A549 (cell line): ENCODE measurements at regions not wholly inside any gene's neighbourhood (a gene's known extent, or its start where the extent isn't known, plus 50 kb on each side); places are given as distances from the start of the nearest gene placed in this dataset.

Source experiments
- ATAC-seq, 2 experiments: fragments of 200-7000 bp in 1 of 2; fragments of >200 bp in 1 of 2; cut with Nextera tagmentation in 1 of 2; cut with Tn5 transposase in 1 of 2; 3 replicates each; pipeline versions ENCODE4 v1.8.0 to v1.9.1; 2018 to 2020; ENCODE audit warnings: mild to moderate bottlenecking in 1 of 2, moderate library complexity in 1 of 2
- CTCF ChIA-PET: fragments of 300-600 bp; sonication (Branson Sonifier 250); formaldehyde crosslinking; extraction: SDS; loops from one replicate; lab custom pipeline; 2021; ENCODE audit warnings: antibody characterized with exemption, inconsistent platforms; lab: Yijun Ruan, JAX
- POLR2A ChIA-PET: fragments of 350-600 bp; formaldehyde crosslinking; extraction: SDS; loops from one replicate; lab custom pipeline; 2021; ENCODE audit warnings: antibody characterized with exemption, inconsistent platforms; lab: Yijun Ruan, JAX
- DNase-seq, 2 experiments: peaks; one replicate each; pipeline versions ENCODE4 v3.0.0 to v3.0.0-alpha.2; 2011 to 2016; ENCODE audit warnings: low read depth in 1 of 2, low spot score in 1 of 2
- FAIRE-seq: peaks from 2 replicates; lab custom pipeline; 2011; peaks lifted over from hg19 to GRCh38; lab: Jason Lieb, UNC
- H3K27ac ChIP-seq, 2 experiments: fragments of >200 bp; sonication (Bioruptor Twin); formaldehyde crosslinking; 3 replicates each; pipeline ENCODE4 v1.5.1; 2016 to 2017
- H3K4me1 ChIP-seq: fragments of >200 bp; sonication (Bioruptor Twin); formaldehyde crosslinking; 3 replicates; pipeline ENCODE4 v1.6.1; 2016
- H3K4me2 ChIP-seq: fragments of >200 bp; sonication (Bioruptor Twin); formaldehyde crosslinking; 3 replicates; pipeline ENCODE4 v1.6.1; 2016
- H3K4me3 ChIP-seq: fragments of >200 bp; sonication (Bioruptor Twin); formaldehyde crosslinking; 3 replicates; pipeline ENCODE4 v1.5.1; 2016
- H3K9me3 ChIP-seq: fragments of >200 bp; sonication (Bioruptor Twin); formaldehyde crosslinking; 3 replicates; pipeline ENCODE4 v1.6.1; 2016
- ATOH8 ChIP-seq: fragments of 250-450 bp; sonication (Bioruptor Pico); IDR thresholded peaks from 2 replicates; pipeline ENCODE4 v1.5.0; 2020; ENCODE audit warnings: low read depth, mild to moderate bottlenecking, moderate library complexity
- BHLHE40 ChIP-seq: IDR thresholded peaks from 2 replicates; pipeline ENCODE4 v1.6.1; 2012; ENCODE audit warnings: low read depth, low read length, inconsistent platforms
- CBX8 ChIP-seq: fragments of 200-600 bp; sonication (generic); IDR thresholded peaks from 2 replicates; pipeline ENCODE4 v1.6.1; 2016
- CTCF ChIP-seq: fragments of >200 bp; sonication (Bioruptor Twin); formaldehyde crosslinking; IDR thresholded peaks from 3 replicates; pipeline ENCODE4 v1.5.1; 2016
- EP300 ChIP-seq, 2 experiments: fragments of >200 bp; sonication (Bioruptor Twin); formaldehyde crosslinking; IDR thresholded peaks; 2 replicates in 1 of 2; 3 replicates in 1 of 2; pipeline ENCODE4 v1.6.1; 2016 to 2017
- ESRRA ChIP-seq: fragments of 150-350 bp; IDR thresholded peaks from 2 replicates; pipeline ENCODE4 v1.6.1; 2014; ENCODE audit warnings: mild to moderate bottlenecking, low read length, borderline replicate concordance
- FOSL2 ChIP-seq, 2 experiments: fragments of 450-650 bp in 1 of 2; fragments of >200 bp in 1 of 2; sonication (Bioruptor Twin) in 1 of 2; formaldehyde crosslinking; IDR thresholded peaks; 2 replicates each; pipeline versions ENCODE4 v1.5.0 to v1.6.1; 2016 to 2020; ENCODE audit warnings: mild to moderate bottlenecking in 1 of 2, moderate library complexity in 1 of 2
- HDAC2 ChIP-seq: fragments of 200-600 bp; sonication (generic); IDR thresholded peaks from 2 replicates; pipeline ENCODE4 v1.6.1; 2016
- HEYL ChIP-seq: fragments of 250-450 bp; sonication (Bioruptor Pico); IDR thresholded peaks from 2 replicates; pipeline ENCODE4 v1.8.0; 2021; ENCODE audit warnings: mild to moderate bottlenecking, moderate library complexity
- KDM5A ChIP-seq: fragments of 200-600 bp; sonication (generic); IDR thresholded peaks from 2 replicates; pipeline ENCODE4 v1.6.1; 2016; ENCODE audit warnings: antibody characterized with exemption, mild to moderate bottlenecking
- NFE2L2 ChIP-seq: fragments of 150-350 bp; conservative IDR thresholded peaks from 2 replicates; pipeline ENCODE4 v1.6.1; 2014; ENCODE audit warnings: low read length
- PHF8 ChIP-seq: fragments of 200-600 bp; sonication (generic); IDR thresholded peaks from 2 replicates; pipeline ENCODE4 v1.6.1; 2016; ENCODE audit warnings: low read depth, mild to moderate bottlenecking, antibody characterized with exemption, moderate library complexity, borderline replicate concordance
- POLR2A ChIP-seq: IDR thresholded peaks from 2 replicates; pipeline ENCODE4 v1.6.1; 2012; ENCODE audit warnings: mild to moderate bottlenecking, low read length
- POLR2AphosphoS2 ChIP-seq: conservative IDR thresholded peaks from 2 replicates; pipeline ENCODE4 v1.6.1; 2012; ENCODE audit warnings: low read length, improper control_type of control experiment, inconsistent platforms
- RAD21 ChIP-seq, 2 experiments: fragments of >200 bp in 1 of 2; sonication (Bioruptor Twin) in 1 of 2; formaldehyde crosslinking in 1 of 2; IDR thresholded peaks in 1 of 2; conservative IDR thresholded peaks in 1 of 2; 2 replicates in 1 of 2; 3 replicates in 1 of 2; pipeline ENCODE4 v1.6.1; 2012 to 2018; ENCODE audit warnings: inconsistent platforms in 1 of 2
- RARB ChIP-seq: fragments of 250-450 bp; sonication (Bioruptor Pico); IDR thresholded peaks from 2 replicates; pipeline ENCODE4 v1.8.0; 2021; ENCODE audit warnings: mild to moderate bottlenecking, moderate library complexity
- SMC3 ChIP-seq: fragments of >200 bp; sonication (Bioruptor Twin); formaldehyde crosslinking; IDR thresholded peaks from 3 replicates; pipeline ENCODE4 v1.6.1; 2018; ENCODE audit warnings: inconsistent platforms
- SREBF2 ChIP-seq: fragments of 450-650 bp; IDR thresholded peaks from 2 replicates; pipeline ENCODE4 v1.6.1; 2014; ENCODE audit warnings: mild to moderate bottlenecking, moderate library complexity
- TP53 ChIP-seq: fragments of 250-450 bp; sonication (Bioruptor Pico); IDR thresholded peaks from 2 replicates; pipeline ENCODE4 v1.5.0; 2021; ENCODE audit warnings: mild to moderate bottlenecking, moderate library complexity
- USF2 ChIP-seq: fragments of 450-650 bp; IDR thresholded peaks from 2 replicates; pipeline ENCODE4 v1.6.1; 2014; ENCODE audit warnings: antibody characterized with exemption
- ZFP36 ChIP-seq: fragments of 450-650 bp; IDR thresholded peaks from 2 replicates; pipeline ENCODE4 v1.6.1; 2014; ENCODE audit warnings: borderline replicate concordance; ENCODE audit not compliant: partially characterized antibody
- WGBS: methylation state at CpG from one replicate; pipeline ENCODE4 v1.1.6; 2017; ENCODE audit errors: missing lambda C conversion rate; 5-methylcytosine and 5-hydroxymethylcytosine counted together
- TF ChIP-seq, protein P1 (sequence below): fragments of >200 bp; sonication (Bioruptor Twin); formaldehyde crosslinking; IDR thresholded peaks from 3 replicates; pipeline ENCODE4 v1.6.1; 2016
- TF ChIP-seq, protein P2 (sequence below): fragments of 150-350 bp; IDR thresholded peaks from 2 replicates; pipeline ENCODE4 v1.6.1; 2014; ENCODE audit warnings: low read depth, mild to moderate bottlenecking, low read length
- TF ChIP-seq, protein P3 (sequence below): fragments of >200 bp; sonication (Bioruptor Twin); formaldehyde crosslinking; IDR thresholded peaks from 2 replicates; pipeline ENCODE4 v1.6.1; 2016
- TF ChIP-seq, protein P4 (sequence below): IDR thresholded peaks from 2 replicates; pipeline ENCODE4 v1.6.1; 2012

- H3K9me3 ChIP-seq = no peaks in the 10 kb centered on the region
- FAIRE-seq (no peak), ATAC-seq (no peak), DNase-seq (no peak)
- CTCF ChIA-PET = interaction anchor here (0.6 to 1.3 kb wide), 2 partner anchors 13 to 103 kb away, joined by 3 read pairs; no protein-coding TSS in a partner anchor
- WGBS = 4% methylated on average over 1 of the region's 1 CpG
- H3K4me1 ChIP-seq = no peaks in the 10 kb centered on the region
- no peak overlapping the region for H3K4me2 ChIP-seq
- POLR2A ChIA-PET = no interaction called here
- H3K27ac ChIP-seq = no peak overlapping the region
- no peak for TF ChIP-seq BHLHE40
- no peak for TF ChIP-seq SMC3
- TF ChIP-seq, protein P1, sequence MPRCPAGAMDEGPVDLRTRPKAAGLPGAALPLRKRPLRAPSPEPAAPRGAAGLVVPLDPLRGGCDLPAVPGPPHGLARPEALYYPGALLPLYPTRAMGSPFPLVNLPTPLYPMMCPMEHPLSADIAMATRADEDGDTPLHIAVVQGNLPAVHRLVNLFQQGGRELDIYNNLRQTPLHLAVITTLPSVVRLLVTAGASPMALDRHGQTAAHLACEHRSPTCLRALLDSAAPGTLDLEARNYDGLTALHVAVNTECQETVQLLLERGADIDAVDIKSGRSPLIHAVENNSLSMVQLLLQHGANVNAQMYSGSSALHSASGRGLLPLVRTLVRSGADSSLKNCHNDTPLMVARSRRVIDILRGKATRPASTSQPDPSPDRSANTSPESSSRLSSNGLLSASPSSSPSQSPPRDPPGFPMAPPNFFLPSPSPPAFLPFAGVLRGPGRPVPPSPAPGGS = no peak
- TF ChIP-seq HDAC2 = no peak
- no peak for TF ChIP-seq SREBF2
- TF ChIP-seq CBX8 = no peak
- no peak for TF ChIP-seq RAD21 (conservative IDR thresholded peaks at IDR 0.05 in 1 of 2, IDR thresholded peaks at IDR 0.05 in 1 of 2)
- no peak for TF ChIP-seq RARB (CRISPR knock-in tag)
- no peak for TF ChIP-seq NFE2L2
- TF ChIP-seq ESRRA = no peak
- TF ChIP-seq TP53 = no peak
- no peak for TF ChIP-seq CTCF
- TF ChIP-seq PHF8 = no peak
- TF ChIP-seq, protein P2, sequence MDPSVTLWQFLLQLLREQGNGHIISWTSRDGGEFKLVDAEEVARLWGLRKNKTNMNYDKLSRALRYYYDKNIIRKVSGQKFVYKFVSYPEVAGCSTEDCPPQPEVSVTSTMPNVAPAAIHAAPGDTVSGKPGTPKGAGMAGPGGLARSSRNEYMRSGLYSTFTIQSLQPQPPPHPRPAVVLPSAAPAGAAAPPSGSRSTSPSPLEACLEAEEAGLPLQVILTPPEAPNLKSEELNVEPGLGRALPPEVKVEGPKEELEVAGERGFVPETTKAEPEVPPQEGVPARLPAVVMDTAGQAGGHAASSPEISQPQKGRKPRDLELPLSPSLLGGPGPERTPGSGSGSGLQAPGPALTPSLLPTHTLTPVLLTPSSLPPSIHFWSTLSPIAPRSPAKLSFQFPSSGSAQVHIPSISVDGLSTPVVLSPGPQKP = no peak
- TF ChIP-seq KDM5A = no peak
- no peak for TF ChIP-seq FOSL2 (IDR thresholded peaks at IDR 0.05)
- TF ChIP-seq FOSL2 (CRISPR knock-in tag; IDR thresholded peaks at IDR 0.05) = no peak
- H3K4me3 ChIP-seq = no peak overlapping the region
These were observed 143.8 kb downstream of the BTBD3 start for GRCh38 chr20:12061466-12061865.

DNA sequence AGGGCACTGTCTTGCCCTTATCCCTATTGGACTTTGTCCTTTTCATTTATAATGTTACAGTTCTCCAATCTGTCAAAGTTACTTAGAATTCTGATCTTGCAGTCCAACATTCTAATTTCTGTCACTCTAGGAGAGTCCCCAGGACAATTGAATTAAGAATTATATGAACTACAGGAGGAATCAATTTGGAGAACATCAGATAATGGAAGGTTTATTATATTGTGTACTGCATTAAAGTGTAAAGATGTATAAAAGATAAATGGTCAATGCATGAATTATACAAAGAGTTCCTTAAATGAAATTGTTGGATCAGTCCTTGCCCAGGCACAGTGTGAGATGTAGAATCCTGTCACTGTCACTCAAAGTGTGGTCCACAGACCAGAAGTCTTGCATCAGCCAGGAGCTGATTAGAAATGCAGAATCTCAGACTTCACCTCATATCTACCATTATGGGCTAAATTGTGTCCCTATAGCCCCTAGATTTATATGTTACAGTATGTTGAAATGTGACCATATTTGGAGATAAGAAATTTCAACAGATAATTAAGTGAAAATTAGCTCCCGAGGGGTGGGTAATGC is 145.5 kb downstream of the BTBD3 start:
- Histone ChIP-seq H3K4me1 (no peaks in the 10 kb centered on the region), H3K9me3 (no peaks in the 10 kb centered on the region), H3K4me3 (no peak overlapping the region), H3K4me2 (no peak overlapping the region), H3K27ac (no peak overlapping the region)
- no peak for TF ChIP-seq ATOH8 (CRISPR knock-in tag)
- TF ChIP-seq, protein P3, sequence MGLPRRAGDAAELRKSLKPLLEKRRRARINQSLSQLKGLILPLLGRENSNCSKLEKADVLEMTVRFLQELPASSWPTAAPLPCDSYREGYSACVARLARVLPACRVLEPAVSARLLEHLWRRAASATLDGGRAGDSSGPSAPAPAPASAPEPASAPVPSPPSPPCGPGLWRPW = no peak
- no peak for TF ChIP-seq POLR2AphosphoS2
- TF ChIP-seq, protein P2 = no peak
- TF ChIP-seq USF2 = no peak
- TF ChIP-seq, protein P4, sequence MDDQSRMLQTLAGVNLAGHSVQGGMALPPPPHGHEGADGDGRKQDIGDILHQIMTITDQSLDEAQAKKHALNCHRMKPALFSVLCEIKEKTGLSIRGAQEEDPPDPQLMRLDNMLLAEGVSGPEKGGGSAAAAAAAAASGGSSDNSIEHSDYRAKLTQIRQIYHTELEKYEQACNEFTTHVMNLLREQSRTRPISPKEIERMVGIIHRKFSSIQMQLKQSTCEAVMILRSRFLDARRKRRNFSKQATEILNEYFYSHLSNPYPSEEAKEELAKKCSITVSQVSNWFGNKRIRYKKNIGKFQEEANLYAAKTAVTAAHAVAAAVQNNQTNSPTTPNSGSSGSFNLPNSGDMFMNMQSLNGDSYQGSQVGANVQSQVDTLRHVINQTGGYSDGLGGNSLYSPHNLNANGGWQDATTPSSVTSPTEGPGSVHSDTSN = no peak
- TF ChIP-seq HEYL (CRISPR knock-in tag) = no peak
- TF ChIP-seq, protein P1 = no peak
- TF ChIP-seq BHLHE40 = no peak
- TF ChIP-seq HDAC2 = no peak
- TF ChIP-seq EP300 (IDR thresholded peaks at IDR 0.05) = no peak
- no peak for TF ChIP-seq ZFP36
- no peak for TF ChIP-seq POLR2A
- no peak for TF ChIP-seq TP53
- DNase-seq = no peak
- POLR2A ChIA-PET = no interaction called here
- 15% methylated on average over 1 of the region's 1 CpG for WGBS
- ATAC-seq = no peak
- peak; percentile 7 for FAIRE-seq
- CTCF ChIA-PET = no interaction called here
